GM21390 (cell line): ENCODE measurements at regions not wholly inside any gene's neighbourhood (a gene's known extent, or its start where the extent isn't known, plus 50 kb on each side); places are given as distances from the start of the nearest gene placed in this dataset.

Experiments used
- ATAC-seq: cut with Tn5 transposase; IDR thresholded peaks from one replicate; pipeline ENCODE4 v1.9.1; 2021; ENCODE audit not compliant: unreplicated experiment

DNA sequence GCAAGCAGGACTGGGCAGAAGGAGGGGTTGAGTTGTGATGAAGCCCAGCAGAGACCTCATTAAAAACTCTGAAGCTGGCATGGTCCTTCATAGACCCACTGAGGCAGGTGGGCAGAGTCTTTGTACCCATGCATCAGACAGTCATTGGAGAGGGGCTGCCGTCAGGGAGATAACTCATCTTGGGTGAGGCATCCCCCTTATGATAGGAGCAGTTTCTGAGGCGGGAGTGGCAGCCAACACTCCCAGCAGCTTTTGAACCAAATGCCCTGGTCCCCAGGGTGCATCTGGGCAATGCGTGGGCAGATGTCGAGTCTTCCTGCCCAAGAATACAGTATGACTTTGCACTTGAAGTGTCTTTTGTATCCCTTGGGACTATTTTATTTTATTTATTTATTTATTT, 68.1 kb downstream of the HTR5A start:
- ATAC-seq: no peak

GRCh38 chr7:155141562-155141961, 71.4 kb downstream of the HTR5A start:
- no peak for ATAC-seq

DNA sequence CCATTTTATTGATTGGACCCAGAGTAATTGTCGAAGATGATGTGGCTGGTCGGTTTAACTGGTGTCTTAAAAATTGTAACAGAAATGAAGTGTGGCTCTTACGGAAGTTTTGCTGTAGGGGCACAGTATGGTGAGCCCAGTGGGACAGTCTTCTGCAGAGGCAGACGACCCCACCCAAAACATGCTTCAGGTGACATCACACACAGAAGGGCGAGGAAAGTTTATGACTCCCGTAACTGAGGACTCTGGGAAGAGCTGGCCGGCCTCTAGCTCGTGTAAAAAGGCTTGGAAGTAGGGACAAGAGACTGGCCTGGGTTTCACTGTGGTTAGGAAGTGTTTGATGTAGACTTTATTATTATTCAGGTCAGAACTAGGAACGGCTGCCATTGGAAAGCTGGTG, 73.3 kb downstream of the HTR5A start:
- ATAC-seq: no peak

GRCh38 chr7:155144371-155144770, 74.2 kb downstream of the HTR5A start:
- ATAC-seq: no peak

GRCh38 chr7:155145477-155146255, 75.5 kb downstream of the HTR5A start:
- no peak for ATAC-seq

GRCh38 chr7:155147172-155147571, 77.0 kb downstream of the HTR5A start:
- ATAC-seq: no peak

DNA sequence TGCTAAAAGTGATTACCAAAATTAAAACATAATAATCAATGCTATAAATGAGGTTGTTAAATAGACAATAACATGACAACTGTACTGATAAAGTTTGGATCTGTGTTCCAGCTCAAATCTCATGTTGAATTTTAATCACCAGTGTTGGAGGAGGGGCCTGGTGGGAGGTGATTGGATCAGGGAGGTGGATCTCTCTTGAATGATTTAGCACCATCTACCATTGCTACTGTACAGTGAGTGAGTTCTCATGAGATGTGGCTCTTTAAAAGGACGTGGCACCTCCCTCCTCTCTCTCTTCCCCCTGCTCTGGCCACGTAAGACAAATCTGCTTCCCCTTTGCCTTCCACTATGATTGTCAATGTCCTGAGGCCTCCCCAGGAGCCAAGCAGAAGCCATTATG, 77.5 kb downstream of the HTR5A start:
- no peak for ATAC-seq

DNA sequence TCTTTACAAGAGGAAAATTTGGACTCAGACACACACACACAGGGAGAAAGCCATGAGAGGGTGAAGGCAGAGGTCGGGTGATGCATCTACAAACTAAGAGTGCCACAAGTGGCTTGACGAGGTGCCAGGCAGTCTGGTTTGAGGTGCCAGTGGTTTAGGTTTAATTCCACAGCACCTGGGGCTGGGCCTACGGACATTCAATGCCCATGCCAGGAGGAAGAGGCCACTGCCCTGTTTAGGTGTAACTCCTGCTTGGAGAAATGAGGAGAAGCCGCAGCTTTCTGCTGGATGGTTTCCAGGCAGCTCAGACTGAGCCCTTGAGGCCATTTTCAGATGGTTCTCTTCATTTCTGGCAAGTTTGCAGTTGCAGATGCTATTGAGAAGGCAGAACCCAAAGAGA, 83.6 kb downstream of the HTR5A start:
- no peak for ATAC-seq

GRCh38 chr7:155154586-155154985, 84.5 kb downstream of the HTR5A start:
- no peak for ATAC-seq

- ATAC-seq: no peak
Observed at GRCh38 chr7:155161690-155162089, 91.6 kb downstream of the HTR5A start.

- ATAC-seq: no peak
Observed at GRCh38 chr7:155162422-155162821, 92.3 kb downstream of the HTR5A start.

- no peak for ATAC-seq
Observed at GRCh38 chr7:155163696-155164095, 93.6 kb downstream of the HTR5A start.

DNA sequence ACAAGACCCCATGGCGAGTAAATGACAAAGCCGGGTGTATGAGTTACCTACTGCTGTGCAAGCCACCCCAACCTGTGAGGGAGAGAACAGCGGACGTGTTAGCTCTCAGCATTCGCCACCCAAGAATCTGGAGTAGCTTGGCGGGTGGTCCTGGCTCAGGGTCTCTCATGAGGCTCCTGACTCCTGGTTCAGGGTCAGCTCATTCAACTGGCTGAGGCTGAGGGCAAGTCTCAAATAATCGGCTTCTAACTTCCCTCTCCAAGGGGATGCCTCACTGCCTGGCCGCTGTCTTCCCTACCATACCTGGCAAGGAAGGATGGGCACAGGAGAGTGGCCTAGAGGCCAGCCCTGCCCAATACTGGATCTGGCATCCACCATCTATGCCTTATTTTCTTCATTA, 94.2 kb downstream of the HTR5A start:
- no peak for ATAC-seq

- no peak for ATAC-seq
Observed at GRCh38 chr7:155166108-155166507, 96.0 kb downstream of the HTR5A start.

DNA sequence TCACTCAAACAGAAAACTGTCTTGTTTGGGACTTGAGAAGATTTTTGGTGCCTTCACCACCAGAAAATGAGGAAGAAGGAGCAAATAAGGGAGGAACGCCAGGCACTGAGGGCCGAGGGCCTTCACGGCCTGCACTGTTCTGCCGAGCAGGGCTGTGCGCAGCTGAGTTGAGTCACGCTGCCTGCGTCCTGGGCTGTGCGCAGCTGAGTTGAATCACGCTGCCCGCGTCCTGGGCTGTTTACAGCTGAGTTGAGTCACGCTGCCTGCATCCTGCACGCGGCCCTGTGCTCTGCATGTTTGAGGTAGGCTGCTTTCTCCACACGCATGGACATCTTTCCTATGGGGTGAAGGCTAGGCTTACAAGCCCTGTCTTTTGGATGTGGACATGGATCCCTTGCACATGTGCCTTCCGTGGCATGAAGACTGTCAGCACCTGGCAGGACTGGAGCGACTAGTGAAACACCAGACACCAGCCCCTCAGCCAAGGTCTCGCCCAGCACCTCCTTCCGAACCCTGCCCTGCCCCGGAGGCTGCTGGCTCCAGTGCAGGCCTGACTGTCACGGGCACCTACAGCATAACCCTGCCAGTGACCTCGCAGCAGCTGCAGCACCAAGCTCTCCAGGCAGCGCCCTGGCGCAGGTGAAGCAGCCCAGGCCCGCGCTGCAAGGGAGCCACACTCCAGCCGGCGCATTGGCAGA, 96.7 kb downstream of the HTR5A start:
- no peak for ATAC-seq

- ATAC-seq: no peak
Observed at GRCh38 chr7:155167706-155168365, 97.7 kb downstream of the HTR5A start.

DNA sequence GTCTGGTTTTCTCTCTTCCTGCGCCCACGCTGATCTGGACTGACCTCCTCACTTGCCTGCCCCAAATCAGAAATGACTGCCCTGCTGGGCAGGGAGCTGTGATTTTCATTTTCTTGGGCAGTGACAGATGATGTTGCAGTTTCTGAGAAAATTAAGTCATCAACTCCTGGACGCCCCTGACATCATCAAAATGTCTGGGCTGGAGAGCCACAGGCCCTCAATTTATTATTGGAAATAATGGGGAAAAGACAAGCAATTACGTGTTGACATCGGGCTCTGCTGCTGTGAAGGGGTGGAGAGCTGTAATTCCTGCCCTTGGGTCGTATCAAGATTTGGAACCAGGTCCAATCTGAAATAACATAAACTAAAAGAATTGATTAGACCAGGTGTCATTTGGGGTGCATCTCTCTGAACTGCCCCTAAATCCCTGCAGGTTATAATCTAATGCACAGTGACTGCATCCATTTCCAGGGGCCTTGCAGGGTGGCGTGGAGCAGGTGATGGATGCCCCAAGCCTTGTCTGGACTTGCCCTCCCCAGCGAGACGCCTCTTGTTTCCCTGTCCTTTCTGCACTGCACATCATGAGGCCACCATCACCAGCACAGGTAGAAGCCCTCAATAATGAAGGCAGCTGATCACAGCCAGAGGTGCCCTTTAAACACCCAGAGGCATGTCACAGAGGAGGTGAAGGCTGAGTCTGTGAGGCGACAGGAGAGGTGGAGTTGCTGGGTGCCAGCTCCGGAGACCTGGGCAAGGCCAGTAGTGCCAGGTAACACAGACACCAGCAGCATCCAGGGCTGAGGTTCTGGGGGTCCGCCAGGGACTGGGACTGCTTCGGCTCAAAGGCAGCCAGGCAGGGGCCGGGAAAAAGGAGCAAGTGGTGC, 98.7 kb downstream of the HTR5A start:
- no peak for ATAC-seq

GRCh38 chr7:155169498-155170065, 99.5 kb downstream of the HTR5A start:
- ATAC-seq: no peak

- no peak for ATAC-seq
Observed at GRCh38 chr7:155170331-155170730, 100.2 kb downstream of the HTR5A start.

GRCh38 chr7:155172141-155172540, 102.0 kb downstream of the HTR5A start:
- no peak for ATAC-seq

GRCh38 chr7:155173905-155174304, 103.8 kb downstream of the HTR5A start:
- ATAC-seq: no peak
